GM21576 (cell line): ENCODE measurements at regions not wholly inside any gene's neighbourhood (a gene's known extent, or its start where the extent isn't known, plus 50 kb on each side); places are given as distances from the start of the nearest gene placed in this dataset.
"Not testable (repeated sequence)": the region's sequence is repeated elsewhere in the genome, so short reads cannot be mapped to it uniquely, and the experiment has no call there.

Experiments used
- ATAC-seq: cut with Tn5 transposase; IDR thresholded peaks from one replicate; pipeline ENCODE4 v1.9.1; 2021; ENCODE audit warnings: mild to moderate bottlenecking, moderate library complexity; ENCODE audit not compliant: unreplicated experiment

GRCh38 chr4:107470173-107470572 is 249.9 kb downstream of the PAPSS1 start:
- no peak for ATAC-seq

GRCh38 chr4:107468812-107469211 is 251.2 kb downstream of the PAPSS1 start:
- no peak for ATAC-seq

DNA sequence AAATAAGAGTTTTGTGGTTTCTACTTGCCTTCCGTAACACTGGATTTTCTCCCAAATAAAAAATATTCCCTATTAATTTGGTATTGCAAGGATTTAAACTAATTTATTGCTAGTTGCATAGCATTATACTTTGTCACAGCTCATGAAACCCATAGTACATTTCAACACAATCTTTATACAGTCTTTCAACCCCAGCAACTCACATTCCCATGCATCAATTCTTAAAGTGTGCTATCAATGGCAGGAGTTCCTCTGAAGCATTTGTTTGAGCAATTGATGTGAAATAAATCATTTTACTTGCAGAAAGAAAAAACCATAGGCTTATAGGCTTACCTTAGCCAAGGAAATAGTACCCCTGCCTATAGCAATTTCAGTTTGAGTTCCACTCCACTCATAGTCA is 251.9 kb downstream of the PAPSS1 start:
- no peak for ATAC-seq

- no peak for ATAC-seq
These were observed 252.6 kb downstream of the PAPSS1 start for GRCh38 chr4:107467461-107467860.

GRCh38 chr4:107458194-107458593 is 261.8 kb downstream of the PAPSS1 start:
- ATAC-seq, result no peak

DNA sequence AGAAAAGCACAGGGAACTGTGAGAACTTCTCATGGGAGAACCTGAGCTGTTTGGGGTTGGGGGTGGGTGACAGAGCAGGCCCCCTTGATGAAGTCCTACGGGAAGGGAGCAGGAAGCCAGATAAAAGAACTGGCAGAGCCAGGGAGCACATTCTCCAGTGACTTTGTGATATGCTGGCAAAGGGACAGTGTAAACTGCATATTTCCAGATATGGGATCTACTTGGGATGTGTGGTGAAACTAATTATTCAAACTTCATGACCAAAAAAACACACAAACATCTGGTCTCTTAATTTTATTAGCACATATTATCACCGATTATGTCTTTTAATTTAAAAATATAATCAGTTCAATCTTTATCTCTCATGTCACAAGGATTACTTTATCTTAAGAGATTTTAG is 266.0 kb downstream of the PAPSS1 start:
- no peak for ATAC-seq

GRCh38 chr4:107452717-107453630 is 267.1 kb downstream of the PAPSS1 start:
- ATAC-seq, result no peak

- ATAC-seq, result no peak
These were observed 270.2 kb downstream of the PAPSS1 start for GRCh38 chr4:107449611-107450369.

DNA sequence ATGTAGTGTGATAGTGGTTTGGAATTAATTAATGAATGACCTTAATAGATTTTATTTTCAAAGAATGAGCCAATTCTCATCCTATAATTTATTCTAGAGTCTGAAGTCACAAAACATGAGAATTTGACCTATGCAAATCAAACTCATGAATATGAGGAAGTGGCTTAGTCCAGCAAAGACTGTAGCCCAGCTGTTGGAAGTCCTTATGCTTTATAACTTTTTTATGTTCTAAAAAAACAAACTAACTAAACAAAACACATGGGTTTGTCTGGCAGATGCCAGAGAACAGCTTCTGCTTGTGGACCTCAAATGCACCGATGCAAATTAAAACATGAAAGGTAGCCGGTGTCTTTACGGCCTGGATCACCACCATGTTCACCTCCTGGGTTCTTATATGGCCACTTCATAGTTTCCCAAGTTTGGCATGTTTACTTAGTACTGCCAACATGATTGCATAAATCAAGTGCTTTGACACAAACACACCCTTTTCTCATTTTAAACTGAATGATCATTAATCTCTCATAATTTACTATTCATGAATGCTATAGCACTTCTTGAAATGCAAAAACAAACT is 277.4 kb downstream of the PAPSS1 start:
- no peak for ATAC-seq

GRCh38 chr4:107439401-107439800 is 280.6 kb downstream of the PAPSS1 start:
- ATAC-seq, result no peak

DNA sequence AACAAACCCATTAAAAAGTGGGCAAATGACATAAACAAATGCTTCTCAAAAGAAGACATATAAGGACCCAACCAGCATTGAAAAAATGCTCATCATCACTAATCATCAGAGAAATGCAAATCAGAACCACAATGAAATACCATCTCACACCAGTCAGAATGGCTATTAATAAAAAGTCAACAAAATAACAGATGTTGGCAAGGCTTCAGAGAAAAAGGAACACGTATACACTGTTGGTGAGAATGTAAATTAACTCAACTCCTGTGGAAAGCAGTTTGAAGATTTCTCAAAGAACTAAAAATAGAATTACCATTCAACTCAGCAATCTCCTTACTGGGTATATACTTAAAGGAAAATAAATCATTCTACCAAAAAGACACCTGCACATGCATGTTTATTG is 283.6 kb downstream of the PAPSS1 start:
- ATAC-seq, result not testable (repeated sequence)

DNA sequence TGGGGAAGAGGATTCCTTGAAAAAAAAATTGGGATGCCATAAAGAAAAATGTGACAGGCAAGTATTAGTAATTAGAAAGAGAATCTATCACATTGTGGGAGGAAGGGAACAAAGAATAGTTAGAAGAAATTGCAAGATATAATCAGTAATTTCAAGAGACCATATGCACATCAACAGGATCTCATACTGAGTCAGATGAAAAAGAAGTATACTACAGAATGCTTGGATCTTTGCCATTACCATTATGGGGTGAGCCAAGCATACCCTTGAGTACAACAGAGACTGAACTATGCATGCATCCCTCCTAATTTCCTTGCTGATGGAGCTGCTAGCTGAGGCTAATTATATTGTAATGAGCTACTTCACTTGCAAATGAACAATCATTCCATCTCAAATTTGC is 287.6 kb downstream of the PAPSS1 start:
- no peak for ATAC-seq

- no peak for ATAC-seq
These were observed 296.2 kb downstream of the PAPSS1 start for GRCh38 chr4:107423677-107424405.

- not testable (repeated sequence) for ATAC-seq
These were observed 300.5 kb downstream of the PAPSS1 start for GRCh38 chr4:107419536-107419935.

DNA sequence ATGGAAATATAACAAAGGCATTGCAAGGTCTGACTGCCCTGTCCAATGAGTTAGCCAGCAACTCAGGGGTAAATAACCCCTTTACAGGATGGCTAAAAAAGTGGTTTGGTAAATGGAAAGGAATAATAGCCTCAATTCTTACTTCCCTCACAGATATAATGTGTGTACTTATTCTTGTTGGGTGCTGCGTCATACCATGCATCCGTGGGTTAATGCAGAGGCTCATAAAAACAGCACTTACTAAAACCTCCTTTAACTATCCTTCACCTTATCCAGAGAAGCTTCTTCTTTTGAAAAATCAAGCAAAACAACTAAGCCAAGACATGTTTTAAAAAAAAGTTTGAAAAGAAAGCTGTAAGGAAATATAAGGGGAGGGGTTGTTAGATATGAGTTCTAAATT is 301.0 kb downstream of the PAPSS1 start:
- ATAC-seq, result no peak

DNA sequence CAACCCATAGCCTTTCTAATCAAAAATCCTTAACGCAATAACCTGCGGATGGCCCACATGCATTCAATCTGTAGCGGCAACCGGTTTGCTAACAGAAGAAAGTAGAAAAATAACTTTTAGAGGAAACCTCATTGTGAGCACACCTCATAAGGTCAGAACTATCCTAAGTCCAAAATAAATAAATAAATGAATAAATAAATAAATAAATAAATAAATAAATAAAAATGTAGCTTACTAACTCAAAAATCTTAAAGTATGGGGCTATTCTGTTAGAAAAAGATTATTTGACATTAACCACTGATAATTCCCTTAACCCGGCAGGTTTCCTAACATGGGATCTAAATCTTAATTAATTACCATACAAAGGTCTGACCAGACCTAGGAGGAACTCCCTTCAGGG is 304.5 kb downstream of the PAPSS1 start:
- ATAC-seq, result not testable (repeated sequence)

GRCh38 chr4:107409872-107410271 is 310.2 kb downstream of the PAPSS1 start:
- not testable (repeated sequence) for ATAC-seq

DNA sequence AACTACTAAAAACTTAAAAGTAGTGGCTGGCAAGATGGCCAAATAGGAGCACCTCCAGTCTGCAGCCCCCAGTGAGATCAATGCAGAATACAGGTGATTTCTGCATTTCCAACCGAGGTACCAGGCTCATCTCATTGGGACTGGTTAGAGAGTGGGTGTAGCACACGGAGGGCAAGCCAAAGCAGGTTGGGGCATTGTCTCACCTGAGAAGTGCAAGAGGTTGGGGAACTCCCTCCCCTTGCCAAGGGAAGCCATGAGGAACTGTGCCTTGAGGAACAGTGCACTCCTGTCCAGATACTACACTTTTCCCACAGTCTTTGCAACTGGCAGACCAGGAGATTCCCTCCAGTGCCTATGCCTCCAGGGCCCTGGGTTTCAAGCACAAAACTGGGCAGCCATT is 311.1 kb downstream of the PAPSS1 start:
- no peak for ATAC-seq

DNA sequence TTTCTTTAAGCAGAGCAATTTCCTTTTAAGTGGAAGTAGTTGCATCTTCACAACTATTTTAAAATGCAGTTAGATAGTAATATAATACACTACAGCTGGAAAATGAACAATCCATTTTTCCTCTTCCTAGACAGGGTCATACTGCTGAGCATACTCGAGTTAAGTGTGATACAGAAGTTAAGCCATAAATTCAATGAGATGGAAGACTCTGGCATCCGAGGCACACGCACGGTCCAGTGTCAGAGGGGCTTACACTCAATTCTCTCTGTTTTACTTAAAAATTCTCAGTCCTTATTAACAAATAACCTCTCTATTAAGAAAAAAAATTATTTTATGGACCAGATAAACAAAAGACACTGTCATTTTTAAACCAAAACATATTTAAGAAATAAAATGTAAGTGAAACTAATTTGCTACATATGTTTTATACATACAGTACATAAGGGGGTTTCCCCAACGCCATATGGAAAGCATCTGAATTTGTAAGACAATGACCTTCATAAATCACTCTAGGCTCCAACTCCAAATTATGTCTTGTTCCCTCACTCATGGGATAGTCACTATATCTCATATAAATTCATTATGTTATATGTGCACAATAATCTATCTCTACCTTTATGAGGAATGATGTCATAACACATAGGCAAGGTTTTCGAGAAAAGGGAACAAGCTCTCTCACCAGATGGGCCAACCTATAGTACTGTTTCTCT is 315.3 kb downstream of the PAPSS1 start:
- ATAC-seq, result no peak

GRCh38 chr4:107402291-107402690 is 317.7 kb downstream of the PAPSS1 start:
- ATAC-seq, result no peak
